IgD-negative memory B cell (primary cell): ENCODE measurements at regions not wholly inside any gene's neighbourhood (a gene's known extent, or its start where the extent isn't known, plus 50 kb on each side); places are given as distances from the start of the nearest gene placed in this dataset.
"Not testable (repeated sequence)": the region's sequence is repeated elsewhere in the genome, so short reads cannot be mapped to it uniquely, and the experiment has no call there.

Experiments used
- H3K27ac Mint-ChIP-seq, 3 donors: one replicate each; pipeline ENCODE4 v1.8.0; 2020 to 2022; ENCODE audit warnings: mild to moderate bottlenecking in 3 of 3, mixed read lengths in 3 of 3, moderate library complexity in 1 of 3
- H3K27me3 Mint-ChIP-seq: one replicate; pipeline ENCODE4 v1.8.0; 2021; ENCODE audit warnings: mixed read lengths
- H3K36me3 Mint-ChIP-seq: one replicate; pipeline ENCODE4 v1.8.0; 2020; ENCODE audit warnings: mild to moderate bottlenecking, mixed read lengths
- H3K4me1 Mint-ChIP-seq, 3 donors: one replicate each; pipeline ENCODE4 v1.8.0; 2020 to 2022; ENCODE audit warnings: mixed read lengths in 3 of 3, mild to moderate bottlenecking in 1 of 3
- H3K4me3 Mint-ChIP-seq, 4 donors: one replicate each; pipeline ENCODE4 v1.8.0; 2020 to 2022; ENCODE audit warnings: mild to moderate bottlenecking in 4 of 4, mixed read lengths in 4 of 4, moderate library complexity in 3 of 4
- H3K9me3 Mint-ChIP-seq, 3 donors: one replicate each; pipeline ENCODE4 v1.8.0; 2020 to 2021; ENCODE audit warnings: mixed read lengths in 3 of 3, mild to moderate bottlenecking in 1 of 3

DNA sequence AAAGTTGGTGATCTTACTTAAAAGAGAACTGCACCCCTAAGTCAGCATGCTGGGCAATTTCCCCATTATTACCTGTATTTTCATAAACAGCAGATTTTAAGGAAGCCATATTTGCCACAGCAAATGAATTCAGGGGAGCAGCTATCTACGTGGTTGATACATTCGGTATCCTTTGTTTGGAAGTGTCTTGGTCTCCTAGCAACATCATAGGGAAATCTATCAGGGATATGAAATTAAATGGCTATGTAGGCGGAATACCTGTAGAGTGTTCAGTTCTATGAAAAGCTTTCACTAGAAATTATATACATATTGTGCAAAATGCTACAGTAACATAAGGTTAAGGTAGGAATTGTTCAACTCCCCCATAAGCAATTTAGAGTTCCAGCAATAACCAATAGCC is 157.2 kb upstream of the EMCN start:
- Mint-ChIP-seq H3K4me3 (no peak overlapping the region), H3K9me3 (no peaks in the 10 kb centered on the region), H3K27me3 (no peaks in the 10 kb centered on the region), H3K27ac (no peak overlapping the region), H3K36me3 (no peaks in the 10 kb centered on the region), H3K4me1 (peaks cover 0 to 5% (median 0%) of the 10 kb centered on the region in 3 donors)

DNA sequence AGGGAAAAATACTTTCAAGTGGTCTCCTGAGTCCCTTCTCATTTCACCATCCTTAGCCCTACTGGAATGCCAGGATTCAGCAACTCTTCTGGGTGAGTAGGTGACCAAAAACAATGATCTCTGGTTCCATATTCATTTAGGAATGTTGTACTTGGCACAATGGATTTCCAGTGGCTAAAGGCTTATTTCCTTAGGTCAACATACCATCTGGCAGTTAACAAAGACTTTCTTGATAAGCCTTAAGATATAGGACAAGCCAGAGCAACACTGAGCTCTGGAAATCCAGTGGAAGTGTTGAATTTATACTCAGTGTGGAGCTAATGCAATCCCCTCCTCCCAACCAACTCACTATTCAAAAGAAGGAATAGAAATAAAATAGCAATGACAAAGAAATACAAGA is 139.4 kb upstream of the EMCN start:
- Mint-ChIP-seq H3K4me1 (no peaks in the 10 kb centered on the region), H3K27ac (no peak overlapping the region), H3K4me3 (no peak overlapping the region), H3K27me3 (peaks cover 6% of the 10 kb centered on the region), H3K9me3 (no peaks in the 10 kb centered on the region), H3K36me3 (no peaks in the 10 kb centered on the region)

DNA sequence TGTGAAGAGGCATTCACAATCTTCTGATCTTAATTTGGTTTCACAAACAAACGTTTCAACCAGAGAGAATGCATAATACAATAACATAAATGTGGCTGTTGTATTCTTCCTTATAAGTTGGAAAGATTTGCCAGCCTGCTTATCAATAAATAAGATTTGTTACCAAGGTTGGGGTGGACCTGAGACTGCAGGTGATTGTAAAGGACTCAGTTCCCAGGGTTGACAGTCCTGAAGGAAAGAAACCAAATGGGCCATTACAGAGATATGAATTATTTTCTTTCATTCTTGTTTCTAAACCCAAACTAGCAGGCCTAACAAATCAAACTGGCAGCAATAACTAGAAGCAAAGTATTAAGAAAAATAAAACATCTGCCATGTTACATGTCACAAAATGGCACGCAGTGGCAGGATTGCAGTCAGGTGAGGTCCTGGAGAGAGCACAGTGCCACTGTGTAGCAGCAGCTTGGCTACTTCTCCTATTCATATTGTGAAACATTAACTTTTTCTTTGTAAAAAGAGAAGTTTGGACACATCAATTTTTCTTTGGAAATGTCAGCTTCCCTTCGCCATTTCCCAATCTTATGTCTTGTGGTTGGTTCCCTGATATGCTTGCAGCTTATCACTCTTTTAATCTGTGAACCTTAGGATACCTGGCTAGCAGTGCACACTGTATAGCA is 133.8 kb upstream of the EMCN start:
- Mint-ChIP-seq H3K4me3 (no peak overlapping the region), H3K27me3 (peaks cover 7% of the 10 kb centered on the region), H3K4me1 (no peaks in the 10 kb centered on the region), H3K27ac (no peak overlapping the region), H3K36me3 (no peaks in the 10 kb centered on the region), H3K9me3 (no peaks in the 10 kb centered on the region)

DNA sequence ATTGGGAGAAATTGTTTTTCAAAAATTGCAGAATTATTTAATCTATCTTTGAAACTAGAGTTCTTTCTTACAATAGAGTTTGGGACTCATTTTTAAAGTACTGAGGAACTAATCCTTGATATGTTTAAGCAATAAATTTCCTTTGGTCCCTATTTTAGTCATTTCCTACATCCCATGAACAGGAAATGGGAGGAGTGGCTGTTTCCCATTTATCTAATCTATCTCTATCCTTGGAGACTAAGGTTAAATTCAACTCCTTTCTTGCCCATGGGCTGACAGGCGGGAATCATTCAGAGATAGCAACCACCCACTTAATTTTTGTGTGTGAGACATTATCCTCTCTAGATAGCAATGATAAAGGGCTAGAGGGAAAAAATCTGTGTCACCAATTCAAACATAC is 131.6 kb upstream of the EMCN start:
- H3K9me3 Mint-ChIP-seq, result no peaks in the 10 kb centered on the region
- no peaks in the 10 kb centered on the region for H3K4me1 Mint-ChIP-seq
- no peak overlapping the region for H3K4me3 Mint-ChIP-seq
- no peak overlapping the region for H3K27ac Mint-ChIP-seq
- H3K27me3 Mint-ChIP-seq, result peaks cover 7% of the 10 kb centered on the region
- no peaks in the 10 kb centered on the region for H3K36me3 Mint-ChIP-seq

DNA sequence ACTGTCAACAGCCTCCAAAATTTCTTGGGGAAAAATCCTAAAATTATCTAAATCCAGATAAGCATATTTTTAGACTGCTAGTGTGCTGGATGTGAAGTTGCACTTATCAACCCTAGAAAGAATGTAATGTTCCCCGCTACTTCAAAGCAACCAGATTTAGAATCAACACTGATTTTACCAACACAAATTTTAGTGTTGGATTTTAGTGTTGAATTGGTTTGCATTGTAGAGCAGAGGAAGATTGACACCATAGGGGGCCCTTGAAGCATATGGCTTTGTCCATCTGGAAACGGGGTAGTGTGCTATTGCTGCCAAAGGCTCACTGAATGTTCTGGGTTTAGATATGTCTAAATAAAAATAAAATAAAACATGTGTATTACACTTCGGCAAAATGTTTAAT is 126.3 kb upstream of the EMCN start:
- Mint-ChIP-seq H3K27me3 (no peaks in the 10 kb centered on the region), H3K4me1 (no peaks in the 10 kb centered on the region), H3K27ac (no peak overlapping the region), H3K9me3 (no peaks in the 10 kb centered on the region), H3K36me3 (no peaks in the 10 kb centered on the region), H3K4me3 (no peak overlapping the region)

DNA sequence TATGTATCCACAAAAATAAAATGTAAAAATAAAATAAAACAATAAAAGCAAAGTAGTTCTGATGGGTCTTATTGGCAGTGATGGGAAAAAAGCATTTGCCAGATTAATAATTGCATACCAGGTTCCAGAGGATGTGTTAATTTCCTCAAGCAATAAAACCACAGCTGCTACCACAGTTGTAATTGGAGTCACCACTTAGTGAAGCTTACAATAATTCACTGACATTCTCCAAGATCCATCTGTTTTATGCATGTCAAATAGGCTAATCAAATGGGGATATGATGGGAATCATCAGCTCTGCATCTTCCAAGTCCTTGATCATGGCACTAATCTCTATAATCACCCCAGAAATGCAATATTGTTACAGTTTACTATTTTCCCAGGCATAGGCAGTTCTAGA is 123.5 kb upstream of the EMCN start:
- no peaks in the 10 kb centered on the region for H3K27me3 Mint-ChIP-seq
- no peaks in the 10 kb centered on the region for H3K36me3 Mint-ChIP-seq
- H3K4me3 Mint-ChIP-seq, result no peak overlapping the region
- no peak overlapping the region for H3K27ac Mint-ChIP-seq
- peaks cover 0 to 7% (median 0%) of the 10 kb centered on the region in 3 donors for H3K9me3 Mint-ChIP-seq
- no peaks in the 10 kb centered on the region for H3K4me1 Mint-ChIP-seq

DNA sequence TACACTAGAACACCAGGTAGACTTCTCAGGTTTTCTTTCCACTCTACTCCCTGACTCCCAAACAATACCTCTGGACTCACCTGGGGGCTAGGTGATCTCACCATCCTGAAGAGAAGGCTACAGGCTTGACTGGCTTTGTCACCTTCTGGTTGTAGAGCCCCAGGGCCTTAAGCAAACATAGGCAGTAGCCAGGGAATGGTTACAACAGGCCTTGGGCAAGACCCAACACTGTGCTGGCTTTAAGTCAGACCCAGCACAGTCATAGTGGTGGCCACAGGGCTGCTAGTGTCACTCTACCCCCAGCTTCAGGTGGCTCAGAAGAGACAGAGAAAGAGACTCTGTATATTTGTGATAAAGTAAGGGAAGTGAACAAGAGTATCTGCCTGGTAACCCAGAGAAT is 118.1 kb upstream of the EMCN start:
- Mint-ChIP-seq H3K4me1 (no peaks in the 10 kb centered on the region), H3K27me3 (peaks cover 3% of the 10 kb centered on the region), H3K27ac (no peak overlapping the region), H3K9me3 (peaks cover 0 to 7% (median 0%) of the 10 kb centered on the region in 3 donors), H3K36me3 (no peaks in the 10 kb centered on the region), H3K4me3 (no peak overlapping the region)

DNA sequence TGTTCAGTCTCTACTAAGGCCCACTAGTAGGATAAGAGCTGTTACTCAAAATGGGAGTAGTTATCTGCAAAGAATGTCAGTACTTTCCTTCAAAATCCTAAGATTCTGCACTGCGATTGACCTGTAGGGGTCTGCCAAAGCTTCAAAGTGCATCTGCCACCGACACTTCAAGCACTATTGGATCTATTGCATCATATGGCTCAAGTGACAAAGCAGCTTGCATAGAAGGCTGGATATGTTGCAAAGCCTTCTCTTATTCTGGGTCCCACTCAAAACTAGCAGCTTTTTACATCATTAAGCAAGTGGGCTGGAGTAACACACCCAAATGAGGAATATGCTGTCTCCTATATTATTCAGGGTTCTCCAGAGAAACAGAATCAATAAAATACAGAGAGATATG is 115.4 kb upstream of the EMCN start:
- no peaks in the 10 kb centered on the region for H3K4me1 Mint-ChIP-seq
- H3K4me3 Mint-ChIP-seq, result no peak overlapping the region
- H3K36me3 Mint-ChIP-seq, result no peaks in the 10 kb centered on the region
- no peak overlapping the region for H3K27ac Mint-ChIP-seq
- H3K9me3 Mint-ChIP-seq, result peaks cover 0 to 7% (median 0%) of the 10 kb centered on the region in 3 donors
- H3K27me3 Mint-ChIP-seq, result peaks cover 3% of the 10 kb centered on the region

DNA sequence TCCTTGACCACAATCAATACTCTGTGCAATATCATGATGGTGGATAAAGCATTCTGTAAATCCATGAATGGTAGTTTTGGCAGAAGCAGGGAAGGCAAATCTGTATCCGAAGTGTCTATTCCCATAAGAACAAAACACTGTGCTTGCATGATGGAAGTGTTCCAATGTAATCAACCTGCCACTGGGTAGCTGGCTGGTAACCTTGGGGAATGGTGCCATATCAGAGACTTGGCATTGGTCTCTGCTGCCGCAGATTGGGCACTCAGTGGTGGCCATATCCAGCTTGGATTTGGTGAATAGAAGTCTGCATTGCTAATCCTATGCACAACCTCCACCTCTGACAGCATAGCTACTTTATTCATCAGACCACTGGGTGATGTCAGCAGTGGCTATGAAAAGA is 114.3 kb upstream of the EMCN start:
- Mint-ChIP-seq H3K27ac (no peak overlapping the region), H3K4me3 (no peak overlapping the region), H3K9me3 (peaks cover 0 to 4% (median 0%) of the 10 kb centered on the region in 3 donors), H3K4me1 (no peaks in the 10 kb centered on the region), H3K27me3 (peaks cover 3% of the 10 kb centered on the region), H3K36me3 (no peaks in the 10 kb centered on the region)

DNA sequence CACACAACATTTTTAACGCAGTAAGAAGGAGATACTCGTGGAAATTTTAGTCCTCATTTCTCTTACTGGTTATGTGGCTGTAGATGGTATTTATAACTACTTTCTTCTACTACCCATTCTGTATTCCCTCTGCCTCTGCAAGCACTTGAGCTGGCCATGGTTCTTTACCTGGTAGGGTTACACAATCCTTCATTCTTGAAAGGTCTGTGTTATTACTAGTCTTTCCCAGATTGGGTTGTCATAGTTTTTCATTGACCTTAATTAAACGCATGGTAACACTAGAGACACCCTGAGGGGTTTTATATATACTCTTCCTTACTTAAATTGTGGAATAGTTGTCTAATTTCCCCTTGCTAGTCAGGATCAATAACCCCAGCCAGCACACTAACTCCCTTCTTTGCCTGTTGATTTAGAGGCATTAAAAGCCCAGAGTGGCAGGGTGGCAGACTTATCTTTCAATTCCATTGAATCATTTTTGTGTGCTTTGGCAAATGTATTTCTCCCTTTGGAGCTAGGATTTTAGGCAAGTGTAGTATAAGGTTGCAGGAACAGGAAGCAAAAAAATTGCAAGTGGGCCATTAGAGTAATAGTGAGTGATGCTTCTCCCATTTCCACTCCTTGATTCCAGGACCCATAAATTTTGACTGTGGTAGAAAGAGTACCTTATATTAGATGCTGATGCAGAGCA is 113.6 kb upstream of the EMCN start:
- Mint-ChIP-seq H3K36me3 (no peaks in the 10 kb centered on the region), H3K27me3 (peaks cover 3% of the 10 kb centered on the region), H3K4me3 (no peak overlapping the region), H3K4me1 (no peaks in the 10 kb centered on the region), H3K27ac (no peak overlapping the region), H3K9me3 (no peaks in the 10 kb centered on the region)

DNA sequence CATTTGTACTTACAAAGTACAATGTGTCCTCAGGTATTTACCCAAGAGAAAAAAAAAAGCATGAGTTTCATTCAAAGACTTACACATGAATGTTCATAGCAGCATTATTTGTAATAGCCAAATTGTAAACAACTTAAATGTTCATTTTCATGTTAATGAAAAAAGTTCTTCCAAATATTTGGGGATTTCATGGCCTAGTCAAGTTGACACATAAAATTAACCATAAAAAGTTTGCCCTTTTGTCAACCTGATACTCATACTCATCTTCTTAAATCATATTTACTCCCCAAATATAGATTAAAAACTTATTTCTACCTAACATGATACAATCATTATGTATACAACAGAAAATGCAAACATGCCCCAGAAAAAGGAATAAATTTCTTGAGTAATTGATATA is 112.5 kb upstream of the EMCN start:
- Mint-ChIP-seq H3K9me3 (peaks cover 0 to 1% (median 0%) of the 10 kb centered on the region in 3 donors), H3K27me3 (peaks cover 3% of the 10 kb centered on the region), H3K27ac (no peak overlapping the region), H3K4me3 (no peak overlapping the region), H3K36me3 (peaks cover under 1% of the 10 kb centered on the region), H3K4me1 (no peaks in the 10 kb centered on the region)

DNA sequence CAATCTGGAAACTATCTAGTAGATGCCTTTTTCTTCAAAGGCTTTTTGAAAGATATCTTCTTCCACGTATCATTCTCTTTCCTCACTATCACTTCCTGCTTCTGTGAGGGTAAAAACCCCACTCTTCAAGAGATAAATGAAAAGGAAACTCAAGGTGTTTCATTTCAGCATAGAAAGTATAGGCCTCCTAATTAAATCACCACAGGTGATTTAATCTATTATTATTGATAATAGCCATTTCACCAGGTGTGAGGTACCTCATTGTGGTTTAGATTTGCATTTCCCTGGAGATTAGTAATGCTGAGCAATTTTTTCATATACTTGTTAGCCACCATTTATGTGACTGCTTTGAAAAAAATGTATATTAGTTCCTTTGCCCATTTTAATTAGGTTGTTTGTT is 92.0 kb upstream of the EMCN start:
- Mint-ChIP-seq H3K27ac (no peak overlapping the region), H3K4me3 (no peak overlapping the region), H3K27me3 (no peaks in the 10 kb centered on the region), H3K36me3 (no peaks in the 10 kb centered on the region), H3K9me3 (no peaks in the 10 kb centered on the region), H3K4me1 (peaks cover 0 to 6% (median 1%) of the 10 kb centered on the region in 3 donors)

DNA sequence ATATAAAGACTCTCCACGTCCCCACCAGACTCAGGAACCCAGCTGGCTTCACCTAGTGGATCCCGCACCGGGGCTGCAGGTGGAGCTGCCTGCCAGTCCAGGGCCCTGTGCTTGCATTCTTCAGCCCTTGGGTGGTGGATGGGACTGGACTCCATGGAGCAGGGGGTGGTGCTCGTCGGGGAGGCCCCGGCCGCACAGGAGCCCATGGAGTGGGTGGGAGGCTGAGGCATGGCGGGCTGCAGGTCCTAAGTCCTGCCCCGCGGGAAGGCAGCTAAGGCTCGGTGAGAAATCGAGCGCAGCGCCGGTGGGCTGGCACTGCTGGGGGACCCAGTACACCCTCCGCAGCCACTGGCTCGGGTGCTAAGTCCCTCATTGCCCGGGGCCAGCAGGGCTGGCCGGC is 90.8 kb upstream of the EMCN start:
- H3K27ac Mint-ChIP-seq, H3K9me3 Mint-ChIP-seq, H3K27me3 Mint-ChIP-seq, H3K4me1 Mint-ChIP-seq, H3K4me3 Mint-ChIP-seq, H3K36me3 Mint-ChIP-seq: not testable (repeated sequence)

DNA sequence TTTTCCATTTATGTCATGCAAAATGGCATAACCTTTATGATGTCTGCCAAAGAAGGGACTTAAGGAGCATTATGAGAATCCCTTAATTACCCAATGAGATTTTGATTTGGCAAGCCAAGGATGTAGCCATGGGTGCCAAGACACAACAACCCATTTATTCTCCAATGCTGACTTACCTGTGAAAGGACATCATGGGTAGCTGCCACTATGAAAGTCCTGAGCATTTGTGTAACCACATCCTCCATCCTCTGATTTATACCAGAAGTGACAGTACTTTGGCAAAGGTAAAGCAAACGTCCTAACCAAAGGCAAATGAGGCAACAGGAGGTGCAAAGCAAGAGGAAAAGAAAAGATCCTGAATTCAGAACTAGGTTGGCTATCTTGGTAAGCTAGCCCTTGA is 87.3 kb upstream of the EMCN start:
- Mint-ChIP-seq H3K4me1 (peaks cover 0 to 4% (median 1%) of the 10 kb centered on the region in 3 donors), H3K9me3 (no peaks in the 10 kb centered on the region)

DNA sequence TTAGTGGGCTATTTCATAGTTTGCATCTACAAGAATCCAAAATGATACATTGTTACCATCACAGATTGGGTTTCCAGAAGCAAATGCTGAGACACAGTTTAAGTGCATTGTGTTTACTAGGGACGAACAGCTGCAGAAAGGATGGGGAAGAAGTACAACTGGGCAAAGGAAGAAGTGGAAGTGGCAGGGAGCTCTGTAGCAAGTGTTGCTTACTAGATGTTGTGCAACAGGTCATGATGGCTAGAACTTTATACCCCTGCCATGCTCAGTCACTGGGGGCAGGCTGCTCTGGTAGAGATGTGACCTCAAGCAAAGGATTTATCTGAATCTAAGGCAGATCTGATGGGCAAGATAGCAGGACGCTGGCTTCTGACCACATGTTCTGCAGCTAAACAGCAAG is 76.1 kb upstream of the EMCN start:
- peaks cover 3% of the 10 kb centered on the region for H3K27me3 Mint-ChIP-seq
- no peaks in the 10 kb centered on the region for H3K36me3 Mint-ChIP-seq
- peaks cover 0 to 2% (median 0%) of the 10 kb centered on the region in 3 donors for H3K4me1 Mint-ChIP-seq
- H3K9me3 Mint-ChIP-seq, result no peaks in the 10 kb centered on the region
- no peak overlapping the region for H3K4me3 Mint-ChIP-seq
- H3K27ac Mint-ChIP-seq, result no peak overlapping the region

More for the DNA sequence above, 87.3 kb upstream of the EMCN start:
- Mint-ChIP-seq H3K27ac (no peak overlapping the region), H3K27me3 (no peaks in the 10 kb centered on the region), H3K36me3 (no peaks in the 10 kb centered on the region), H3K4me3 (no peak overlapping the region)

DNA sequence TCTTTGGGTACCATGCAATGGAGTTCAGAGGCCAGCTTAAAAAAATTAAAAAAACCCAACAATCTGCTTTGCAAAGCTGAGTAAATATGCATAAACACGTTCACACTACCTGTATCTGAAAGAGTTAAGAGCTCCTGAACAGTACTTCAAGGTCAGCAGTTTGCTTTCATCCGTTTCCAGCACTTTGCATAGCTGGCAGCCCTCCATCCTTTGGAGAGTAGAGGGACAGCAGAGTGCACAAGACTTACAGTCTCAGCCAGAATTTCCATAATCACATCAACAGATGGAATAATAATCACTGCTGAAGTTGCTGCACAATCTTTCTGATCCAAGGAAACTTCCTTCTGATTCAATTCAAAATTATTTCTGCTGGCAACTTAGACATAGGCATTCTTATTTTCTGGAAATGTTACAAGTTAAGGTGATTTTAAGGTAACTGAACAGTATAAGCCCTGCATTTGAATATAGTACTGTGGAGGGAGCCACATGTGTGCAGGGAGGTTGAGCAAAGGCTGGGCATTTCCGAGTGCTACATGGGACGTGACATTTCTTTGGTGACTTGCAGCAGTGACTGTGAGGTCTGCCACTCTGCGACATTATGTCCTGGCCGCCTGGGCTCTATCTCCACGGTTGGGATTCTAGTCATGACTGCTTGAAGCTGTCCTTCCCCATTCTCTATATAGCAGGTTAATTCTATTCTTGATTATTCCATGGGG is 73.5 kb upstream of the EMCN start:
- no peak overlapping the region for H3K27ac Mint-ChIP-seq
- peaks cover 3% of the 10 kb centered on the region for H3K27me3 Mint-ChIP-seq
- H3K4me1 Mint-ChIP-seq, result peaks cover 0 to 2% (median 0%) of the 10 kb centered on the region in 3 donors
- no peaks in the 10 kb centered on the region for H3K9me3 Mint-ChIP-seq
- H3K4me3 Mint-ChIP-seq, result no peak overlapping the region
- H3K36me3 Mint-ChIP-seq, result no peaks in the 10 kb centered on the region
